Stimulated activated memory B cell treated with anti-CD40 and anti-IgM and Interleukin-4, amounts not matched to agents 10 μg/mL and 1 μg/mL and 100 μg/mL, for 72 hours (primary cell): ENCODE measurements at regions not wholly inside any gene's neighbourhood (a gene's known extent, or its start where the extent isn't known, plus 50 kb on each side); places are given as distances from the start of the nearest gene placed in this dataset.

Experiments used
- ATAC-seq: fragments of 150-1000 bp; cut with Tn5 transposase; 2 replicates; pipeline ENCODE4 v1.10.0; 2021
- H3K27ac Mint-ChIP-seq: one replicate; pipeline ENCODE4 v1.8.0; 2022; ENCODE audit warnings: mild to moderate bottlenecking, mixed read lengths
- H3K27me3 Mint-ChIP-seq: one replicate; pipeline ENCODE4 v1.8.0; 2022; ENCODE audit warnings: mixed read lengths
- H3K36me3 Mint-ChIP-seq: one replicate; pipeline ENCODE4 v1.8.0; 2022; ENCODE audit warnings: mixed read lengths
- H3K4me1 Mint-ChIP-seq: one replicate; pipeline ENCODE4 v1.8.0; 2022; ENCODE audit warnings: mixed read lengths
- H3K4me3 Mint-ChIP-seq: one replicate; pipeline ENCODE4 v1.8.0; 2022; ENCODE audit warnings: mild to moderate bottlenecking, moderate library complexity, mixed read lengths
- H3K9me3 Mint-ChIP-seq: one replicate; pipeline ENCODE4 v1.8.0; 2022; ENCODE audit warnings: mixed read lengths

GRCh38 chr10:62614389-62615157, 189.9 kb upstream of the ADO start:
- Mint-ChIP-seq H3K27ac (peak overlapping the region; percentile 73), H3K36me3 (peaks cover 7% of the 10 kb centered on the region), H3K27me3 (no peaks in the 10 kb centered on the region), H3K4me1 (peaks cover 78% of the 10 kb centered on the region), H3K9me3 (peaks cover 3% of the 10 kb centered on the region), H3K4me3 (no peak overlapping the region)
- peak; percentile 79 for ATAC-seq

- H3K27ac Mint-ChIP-seq, result peak overlapping the region; percentile 73
- H3K4me1 Mint-ChIP-seq, result peaks cover 78% of the 10 kb centered on the region
- no peak for ATAC-seq
- no peak overlapping the region for H3K4me3 Mint-ChIP-seq
- no peaks in the 10 kb centered on the region for H3K27me3 Mint-ChIP-seq
- H3K36me3 Mint-ChIP-seq, result peaks cover 3% of the 10 kb centered on the region
- H3K9me3 Mint-ChIP-seq, result peaks cover 3% of the 10 kb centered on the region
Measured at GRCh38 chr10:62616885-62617590, 187.5 kb upstream of the ADO start.

GRCh38 chr10:62617652-62618051, 186.9 kb upstream of the ADO start:
- H3K36me3 Mint-ChIP-seq, result no peaks in the 10 kb centered on the region
- no peak overlapping the region for H3K4me3 Mint-ChIP-seq
- no peaks in the 10 kb centered on the region for H3K27me3 Mint-ChIP-seq
- H3K9me3 Mint-ChIP-seq, result peaks cover 3% of the 10 kb centered on the region
- peaks cover 77% of the 10 kb centered on the region for H3K4me1 Mint-ChIP-seq
- peak overlapping the region; percentile 87 for H3K27ac Mint-ChIP-seq
- ATAC-seq, result no peak

GRCh38 chr10:62618054-62618453, 186.5 kb upstream of the ADO start:
- Mint-ChIP-seq H3K9me3 (peaks cover 3% of the 10 kb centered on the region), H3K4me1 (peaks cover 76% of the 10 kb centered on the region), H3K36me3 (no peaks in the 10 kb centered on the region), H3K27ac (peak overlapping the region; percentile 87), H3K27me3 (no peaks in the 10 kb centered on the region), H3K4me3 (no peak overlapping the region)
- no peak for ATAC-seq

- H3K27me3 Mint-ChIP-seq, result no peaks in the 10 kb centered on the region
- H3K36me3 Mint-ChIP-seq, result no peaks in the 10 kb centered on the region
- H3K4me3 Mint-ChIP-seq, result no peak overlapping the region
- peak overlapping the region; percentile 87 for H3K27ac Mint-ChIP-seq
- H3K4me1 Mint-ChIP-seq, result peaks cover 72% of the 10 kb centered on the region
- peaks cover 3% of the 10 kb centered on the region for H3K9me3 Mint-ChIP-seq
- peak; percentile 77 for ATAC-seq
Measured at GRCh38 chr10:62618576-62619412, 185.7 kb upstream of the ADO start.

GRCh38 chr10:62619413-62619738, 185.1 kb upstream of the ADO start:
- no peak overlapping the region for H3K4me3 Mint-ChIP-seq
- peak overlapping the region; percentile 87 for H3K27ac Mint-ChIP-seq
- H3K4me1 Mint-ChIP-seq, result peaks cover 66% of the 10 kb centered on the region
- peak; percentile 47 for ATAC-seq
- H3K27me3 Mint-ChIP-seq, result no peaks in the 10 kb centered on the region
- H3K9me3 Mint-ChIP-seq, result peaks cover 1% of the 10 kb centered on the region
- no peaks in the 10 kb centered on the region for H3K36me3 Mint-ChIP-seq

GRCh38 chr10:62620491-62620890, 184.0 kb upstream of the ADO start:
- Mint-ChIP-seq H3K27ac (peak overlapping the region; percentile 87), H3K4me1 (peaks cover 56% of the 10 kb centered on the region)

GRCh38 chr10:62623223-62623622, 181.3 kb upstream of the ADO start:
- Mint-ChIP-seq H3K4me3 (no peak overlapping the region), H3K36me3 (no peaks in the 10 kb centered on the region), H3K27me3 (no peaks in the 10 kb centered on the region), H3K9me3 (no peaks in the 10 kb centered on the region), H3K27ac (no peak overlapping the region), H3K4me1 (peaks cover 55% of the 10 kb centered on the region)
- ATAC-seq, result no peak

More at GRCh38 chr10:62620491-62620890, 184.0 kb upstream of the ADO start:
- no peaks in the 10 kb centered on the region for H3K36me3 Mint-ChIP-seq
- peak; percentile 84 for ATAC-seq
- H3K27me3 Mint-ChIP-seq, result no peaks in the 10 kb centered on the region
- H3K4me3 Mint-ChIP-seq, result no peak overlapping the region
- H3K9me3 Mint-ChIP-seq, result no peaks in the 10 kb centered on the region

GRCh38 chr10:62625484-62625883, 179.0 kb upstream of the ADO start:
- Mint-ChIP-seq H3K27me3 (no peaks in the 10 kb centered on the region), H3K9me3 (no peaks in the 10 kb centered on the region), H3K4me3 (no peak overlapping the region), H3K4me1 (peaks cover 35% of the 10 kb centered on the region), H3K27ac (peak overlapping the region; percentile 19), H3K36me3 (no peaks in the 10 kb centered on the region)
- no peak for ATAC-seq

GRCh38 chr10:62626079-62626478, 178.4 kb upstream of the ADO start:
- Mint-ChIP-seq H3K27me3 (no peaks in the 10 kb centered on the region), H3K4me3 (no peak overlapping the region), H3K9me3 (no peaks in the 10 kb centered on the region), H3K27ac (peak overlapping the region; percentile 19), H3K36me3 (no peaks in the 10 kb centered on the region), H3K4me1 (peaks cover 35% of the 10 kb centered on the region)
- peak; percentile 64 for ATAC-seq

GRCh38 chr10:62626817-62627216, 177.7 kb upstream of the ADO start:
- peaks cover 37% of the 10 kb centered on the region for H3K4me1 Mint-ChIP-seq
- H3K36me3 Mint-ChIP-seq, result no peaks in the 10 kb centered on the region
- H3K4me3 Mint-ChIP-seq, result no peak overlapping the region
- no peak for ATAC-seq
- H3K27me3 Mint-ChIP-seq, result no peaks in the 10 kb centered on the region
- H3K9me3 Mint-ChIP-seq, result no peaks in the 10 kb centered on the region
- H3K27ac Mint-ChIP-seq, result no peak overlapping the region

GRCh38 chr10:62627983-62628382, 176.5 kb upstream of the ADO start:
- no peak for ATAC-seq

GRCh38 chr10:62631241-62631640, 173.3 kb upstream of the ADO start:
- no peak for ATAC-seq
- Mint-ChIP-seq H3K4me1 (peaks cover 47% of the 10 kb centered on the region), H3K27ac (peak overlapping the region; percentile 89)

More at GRCh38 chr10:62627983-62628382, 176.5 kb upstream of the ADO start:
- Mint-ChIP-seq H3K27me3 (no peaks in the 10 kb centered on the region), H3K36me3 (no peaks in the 10 kb centered on the region), H3K4me3 (no peak overlapping the region), H3K27ac (no peak overlapping the region), H3K4me1 (peaks cover 42% of the 10 kb centered on the region), H3K9me3 (no peaks in the 10 kb centered on the region)

GRCh38 chr10:62632071-62632809, 172.3 kb upstream of the ADO start:
- H3K36me3 Mint-ChIP-seq, result no peaks in the 10 kb centered on the region
- peak overlapping the region; percentile 89 for H3K27ac Mint-ChIP-seq
- no peaks in the 10 kb centered on the region for H3K9me3 Mint-ChIP-seq
- H3K4me1 Mint-ChIP-seq, result peaks cover 39% of the 10 kb centered on the region
- ATAC-seq, result peak; percentile 90
- H3K27me3 Mint-ChIP-seq, result no peaks in the 10 kb centered on the region
- H3K4me3 Mint-ChIP-seq, result peak overlapping the region; percentile 67

More at GRCh38 chr10:62631241-62631640, 173.3 kb upstream of the ADO start:
- Mint-ChIP-seq H3K36me3 (no peaks in the 10 kb centered on the region), H3K4me3 (no peak overlapping the region), H3K9me3 (no peaks in the 10 kb centered on the region), H3K27me3 (no peaks in the 10 kb centered on the region)

GRCh38 chr10:62633976-62634375, 170.5 kb upstream of the ADO start:
- peaks cover 39% of the 10 kb centered on the region for H3K4me1 Mint-ChIP-seq

More at GRCh38 chr10:62633976-62634375, 170.5 kb upstream of the ADO start:
- no peak overlapping the region for H3K4me3 Mint-ChIP-seq
- H3K36me3 Mint-ChIP-seq, result no peaks in the 10 kb centered on the region
- no peaks in the 10 kb centered on the region for H3K27me3 Mint-ChIP-seq
- H3K27ac Mint-ChIP-seq, result peak overlapping the region; percentile 1
- ATAC-seq, result no peak
- H3K9me3 Mint-ChIP-seq, result no peaks in the 10 kb centered on the region
